ENCODE measurements at regions not wholly inside any gene's neighbourhood (a gene's known extent, or its start where the extent isn't known, plus 50 kb on each side); places are given as distances from the start of the nearest gene placed in this dataset.

DNA sequence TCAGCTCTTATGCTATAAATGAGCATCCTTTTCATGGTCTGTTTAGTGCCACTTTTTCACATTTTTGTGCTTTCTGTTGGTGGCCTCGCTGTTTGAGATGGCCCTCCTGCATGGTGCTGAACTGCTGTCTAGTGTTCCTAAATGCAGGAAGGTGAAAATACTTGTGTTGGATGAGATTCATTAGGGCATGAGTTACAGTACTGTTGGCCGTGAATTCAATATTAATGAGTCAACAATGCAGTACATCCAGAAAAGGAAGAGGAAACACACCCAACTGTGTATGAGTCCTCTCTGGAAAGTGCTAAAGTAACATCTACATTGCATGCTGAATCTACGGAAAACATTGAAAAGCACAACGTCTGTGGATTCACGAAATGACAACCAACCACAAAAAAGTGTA lies 124.0 kb downstream of the HERPUD2 start:
- no peak for TF ChIP-seq POLR2A (IDR thresholded peaks at IDR 0.05)
- TF ChIP-seq, protein P1, sequence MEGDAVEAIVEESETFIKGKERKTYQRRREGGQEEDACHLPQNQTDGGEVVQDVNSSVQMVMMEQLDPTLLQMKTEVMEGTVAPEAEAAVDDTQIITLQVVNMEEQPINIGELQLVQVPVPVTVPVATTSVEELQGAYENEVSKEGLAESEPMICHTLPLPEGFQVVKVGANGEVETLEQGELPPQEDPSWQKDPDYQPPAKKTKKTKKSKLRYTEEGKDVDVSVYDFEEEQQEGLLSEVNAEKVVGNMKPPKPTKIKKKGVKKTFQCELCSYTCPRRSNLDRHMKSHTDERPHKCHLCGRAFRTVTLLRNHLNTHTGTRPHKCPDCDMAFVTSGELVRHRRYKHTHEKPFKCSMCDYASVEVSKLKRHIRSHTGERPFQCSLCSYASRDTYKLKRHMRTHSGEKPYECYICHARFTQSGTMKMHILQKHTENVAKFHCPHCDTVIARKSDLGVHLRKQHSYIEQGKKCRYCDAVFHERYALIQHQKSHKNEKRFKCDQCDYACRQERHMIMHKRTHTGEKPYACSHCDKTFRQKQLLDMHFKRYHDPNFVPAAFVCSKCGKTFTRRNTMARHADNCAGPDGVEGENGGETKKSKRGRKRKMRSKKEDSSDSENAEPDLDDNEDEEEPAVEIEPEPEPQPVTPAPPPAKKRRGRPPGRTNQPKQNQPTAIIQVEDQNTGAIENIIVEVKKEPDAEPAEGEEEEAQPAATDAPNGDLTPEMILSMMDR (IDR thresholded peaks at IDR 0.05 in 4 of 5, conservative IDR thresholded peaks at IDR 0.05 in 1 of 5): no peak

Data from gastrocnemius medialis (tissue), 4 donors.